Esophagus (tissue), 2 donors: ENCODE measurements at regions not wholly inside any gene's neighbourhood (a gene's known extent, or its start where the extent isn't known, plus 50 kb on each side); places are given as distances from the start of the nearest gene placed in this dataset.

Source experiments
- H3K27ac ChIP-seq, 2 donors: one replicate each; pipeline ENCODE4 v1.5.1; 2013; ENCODE audit warnings: low read depth in 2 of 2, mild to moderate bottlenecking in 2 of 2, inconsistent platforms in 1 of 2, low read length in 1 of 2, moderate library complexity in 1 of 2
- H3K27me3 ChIP-seq, 2 donors: one replicate each; pipeline ENCODE4 v1.6.1; 2013; ENCODE audit warnings: low read length in 2 of 2, control low read depth in 1 of 2, mild to moderate bottlenecking in 1 of 2; ENCODE audit not compliant: insufficient read depth in 2 of 2, control insufficient read depth in 1 of 2
- H3K36me3 ChIP-seq, 2 donors: one replicate each; pipeline ENCODE4 v1.6.1; 2013; ENCODE audit warnings: low read length in 1 of 2; ENCODE audit not compliant: control insufficient read depth in 2 of 2, insufficient read depth in 2 of 2
- H3K4me1 ChIP-seq, 2 donors: one replicate each; pipeline ENCODE4 v1.6.1; 2013; ENCODE audit warnings: low read length in 1 of 2; ENCODE audit not compliant: control insufficient read depth in 2 of 2, insufficient read depth in 2 of 2
- H3K4me3 ChIP-seq, 2 donors: one replicate each; pipeline ENCODE4 v1.5.1; 2013; ENCODE audit warnings: low read length in 2 of 2, mild to moderate bottlenecking in 2 of 2, low read depth in 1 of 2, moderate library complexity in 1 of 2
- H3K9me3 ChIP-seq, 2 donors: one replicate each; pipeline ENCODE4 v1.6.1; 2013; ENCODE audit warnings: mild to moderate bottlenecking in 2 of 2, low read depth in 1 of 2, low read length in 1 of 2, moderate library complexity in 1 of 2; ENCODE audit not compliant: control insufficient read depth in 2 of 2, insufficient read depth in 1 of 2
- WGBS, 2 donors: extraction: QIAGEN DNeasy Blood & Tissue Kit; methylation state at CpG; one replicate each; pipeline ENCODE4 v1.1.7; 2013; 5-methylcytosine and 5-hydroxymethylcytosine counted together
- donor health status: healthy with polysubstance abuse.
- donor health status: Bipolar disorder and iron deficiency.

GRCh38 chr16:85393674-85394451 is 219.3 kb upstream of the GSE1 start:
- Histone ChIP-seq H3K36me3 (peaks cover 0 to 2% of the 10 kb centered on the region in 2 donors), H3K4me3 (no peak overlapping the region), H3K9me3 (no peaks in the 10 kb centered on the region), H3K27ac (no peak overlapping the region), H3K27me3 (no peaks in the 10 kb centered on the region), H3K4me1 (peaks cover 16 to 35% of the 10 kb centered on the region in 2 donors)
- WGBS, 2 donors, result 65 to 68% methylated on average over 33 to 34 of the region's 34 CpGs

GRCh38 chr16:85394456-85395206 is 218.5 kb upstream of the GSE1 start:
- Histone ChIP-seq H3K4me1 (peaks cover 16 to 35% of the 10 kb centered on the region in 2 donors), H3K27me3 (no peaks in the 10 kb centered on the region), H3K4me3 (no peak overlapping the region), H3K27ac (peak overlapping the region; percentile 72 to 82), H3K9me3 (no peaks in the 10 kb centered on the region), H3K36me3 (peaks cover 0 to 2% of the 10 kb centered on the region in 2 donors)
- 68 to 73% methylated on average over 21 of the region's 21 CpGs for WGBS, 2 donors

- Histone ChIP-seq H3K4me3 (no peak overlapping the region), H3K27me3 (no peaks in the 10 kb centered on the region), H3K27ac (peak overlapping the region; percentile 82 to 88), H3K4me1 (peaks cover 16 to 31% of the 10 kb centered on the region in 2 donors), H3K36me3 (peaks cover 0 to 2% of the 10 kb centered on the region in 2 donors), H3K9me3 (no peaks in the 10 kb centered on the region)
- 25 to 28% methylated on average over 23 to 25 of the region's 25 CpGs for WGBS, 2 donors
Observed at GRCh38 chr16:85395207-85395912, 217.8 kb upstream of the GSE1 start.

- no peaks in the 10 kb centered on the region for H3K27me3 ChIP-seq
- peak overlapping the region; percentile 82 to 88 for H3K27ac ChIP-seq
- no peaks in the 10 kb centered on the region for H3K9me3 ChIP-seq
- H3K36me3 ChIP-seq, result peaks cover 0 to 2% of the 10 kb centered on the region in 2 donors
- no peak overlapping the region for H3K4me3 ChIP-seq
- H3K4me1 ChIP-seq, result peaks cover 13 to 31% of the 10 kb centered on the region in 2 donors
- WGBS, 2 donors, result 29 to 51% methylated on average over 24 of the region's 24 CpGs
Observed at GRCh38 chr16:85395913-85396878, 216.9 kb upstream of the GSE1 start.

- WGBS, 2 donors, result 53 to 54% methylated on average over 25 of the region's 25 CpGs
- H3K27ac ChIP-seq, result peak overlapping the region; percentile 82 to 88
- H3K27me3 ChIP-seq, result no peaks in the 10 kb centered on the region
- H3K36me3 ChIP-seq, result peaks cover 0 to 4% of the 10 kb centered on the region in 2 donors
- H3K4me3 ChIP-seq, result no peak overlapping the region
- no peaks in the 10 kb centered on the region for H3K9me3 ChIP-seq
- H3K4me1 ChIP-seq, result peaks cover 13 to 31% of the 10 kb centered on the region in 2 donors
Observed at GRCh38 chr16:85396879-85397871, 215.9 kb upstream of the GSE1 start.

- Histone ChIP-seq H3K27ac (no peak overlapping the region), H3K4me1 (peaks cover 13 to 31% of the 10 kb centered on the region in 2 donors), H3K4me3 (no peak overlapping the region), H3K36me3 (peaks cover 0 to 4% of the 10 kb centered on the region in 2 donors), H3K9me3 (no peaks in the 10 kb centered on the region), H3K27me3 (no peaks in the 10 kb centered on the region)
- WGBS, 2 donors, result 91 to 92% methylated on average over 8 of the region's 8 CpGs
Observed at GRCh38 chr16:85398050-85398451, 215.1 kb upstream of the GSE1 start.

GRCh38 chr16:85398688-85399582 is 214.2 kb upstream of the GSE1 start:
- no peak overlapping the region for H3K27ac ChIP-seq
- no peaks in the 10 kb centered on the region for H3K27me3 ChIP-seq
- 81 to 84% methylated on average over 21 to 22 of the region's 22 CpGs for WGBS, 2 donors
- peaks cover 0 to 4% of the 10 kb centered on the region in 2 donors for H3K36me3 ChIP-seq
- no peaks in the 10 kb centered on the region for H3K9me3 ChIP-seq
- peaks cover 15 to 28% of the 10 kb centered on the region in 2 donors for H3K4me1 ChIP-seq
- H3K4me3 ChIP-seq, result no peak overlapping the region
